Fibroblast of lung (primary cell): ENCODE measurements at regions not wholly inside any gene's neighbourhood (a gene's known extent, or its start where the extent isn't known, plus 50 kb on each side); places are given as distances from the start of the nearest gene placed in this dataset.

ENCODE experiments used
- CTCF ChIP-seq, 2 donors: IDR thresholded peaks in 1 of 2; conservative IDR thresholded peaks in 1 of 2; 1 replicate in 1 of 2; 2 replicates in 1 of 2; pipeline ENCODE4 v1.5.1; 2011 to 2012; ENCODE audit warnings: low read length in 2 of 2, control low read depth in 1 of 2, inconsistent platforms in 1 of 2, low read depth in 1 of 2, mild to moderate bottlenecking in 1 of 2
- EZH2 ChIP-seq: IDR thresholded peaks from 2 replicates; pipeline ENCODE4 v1.5.1; 2012; ENCODE audit warnings: low read length, control low read depth, mild to moderate bottlenecking; ENCODE audit errors: missing control alignments

GRCh38 chr3:67241084-67241483 lies 243.0 kb downstream of the KBTBD8 start:
- no peak for TF ChIP-seq CTCF (conservative IDR thresholded peaks at IDR 0.05 in 1 of 2, IDR thresholded peaks at IDR 0.05 in 1 of 2; ENCODE audit: low read depth in 1 of 2, low read length in 2 of 2)
- no peak for TF ChIP-seq EZH2
